Mucosa of descending colon (tissue), 3 donors: ENCODE measurements at regions not wholly inside any gene's neighbourhood (a gene's known extent, or its start where the extent isn't known, plus 50 kb on each side); places are given as distances from the start of the nearest gene placed in this dataset.

Source experiments
- ATAC-seq: fragments of 200-7000 bp; cut with Tn5 transposase; one replicate; pipeline ENCODE4 v1.9.1; 2020; ENCODE audit warnings: mild to moderate bottlenecking, moderate library complexity
- DNase-seq, 3 donors: peaks; one replicate each; pipeline ENCODE4 v3.0.0-alpha.2; 2020
- H3K36me3 ChIP-seq: fragments of 200-600 bp; one replicate; pipeline ENCODE4 v1.8.0; 2021; ENCODE audit warnings: low read depth, mild to moderate bottlenecking
- H3K4me1 ChIP-seq: fragments of 200-600 bp; one replicate; pipeline ENCODE4 v1.8.0; 2021; ENCODE audit warnings: low read depth, mild to moderate bottlenecking
- H3K4me3 ChIP-seq: fragments of 200-600 bp; one replicate; pipeline ENCODE4 v1.8.0; 2021; ENCODE audit warnings: mild to moderate bottlenecking
- H3K9me3 ChIP-seq: fragments of 200-600 bp; one replicate; pipeline ENCODE4 v1.8.0; 2021; ENCODE audit warnings: mild to moderate bottlenecking
- CTCF ChIP-seq: fragments of 200-600 bp; IDR thresholded peaks from one replicate; pipeline ENCODE4 v1.8.0; 2022; ENCODE audit warnings: antibody characterized with exemption, mild to moderate bottlenecking
- intact Hi-C, 2 donors: fragments of 100-400 bp; cut with DNase I in 1 of 2; cut with micrococcal nuclease in 1 of 2; formaldehyde crosslinking; loops; one replicate each; pipeline versions ENCODE4 v1.11.0 to v1.11.1; 2022; cut with DNase I, micrococcal nuclease
- donor health status: DM: no; HTN: no; CAD: no; lungs with moderate emphysema.
- donor health status: DM: no; HTN: no; CAD: no.
- donor health status: DM: no; HTN: yes; CAD: no.

- H3K9me3 ChIP-seq = no peaks in the 10 kb centered on the region
- H3K4me1 ChIP-seq = no peaks in the 10 kb centered on the region
- TF ChIP-seq CTCF = no peak
- no peak overlapping the region for H3K4me3 ChIP-seq
- no peak for ATAC-seq
- intact Hi-C loops = no loop called here
- no peaks in the 10 kb centered on the region for H3K36me3 ChIP-seq
- DNase-seq = no peak
Observed at GRCh38 chr12:128076188-128076587, 190.8 kb upstream of the TMEM132C start.

GRCh38 chr12:128077211-128077916, 189.6 kb upstream of the TMEM132C start:
- no peak for ATAC-seq
- no peak for TF ChIP-seq CTCF
- intact Hi-C loops = no loop called here
- H3K4me3 ChIP-seq = no peak overlapping the region
- DNase-seq = no peak
- no peaks in the 10 kb centered on the region for H3K4me1 ChIP-seq
- no peaks in the 10 kb centered on the region for H3K9me3 ChIP-seq
- no peaks in the 10 kb centered on the region for H3K36me3 ChIP-seq

- Histone ChIP-seq H3K4me1 (no peaks in the 10 kb centered on the region), H3K9me3 (no peaks in the 10 kb centered on the region), H3K36me3 (no peaks in the 10 kb centered on the region), H3K4me3 (no peak overlapping the region)
- DNase-seq (no peak), ATAC-seq (no peak)
- intact Hi-C loops = no loop called here
- TF ChIP-seq CTCF = no peak
Observed at GRCh38 chr12:128077917-128078298, 189.1 kb upstream of the TMEM132C start.

- no peak for TF ChIP-seq CTCF
- Histone ChIP-seq H3K36me3 (no peaks in the 10 kb centered on the region), H3K9me3 (no peaks in the 10 kb centered on the region), H3K4me1 (no peaks in the 10 kb centered on the region), H3K4me3 (no peak overlapping the region)
- intact Hi-C loops = no loop called here
- DNase-seq (no peak), ATAC-seq (no peak)
Observed at GRCh38 chr12:128078301-128078971, 188.5 kb upstream of the TMEM132C start.

- H3K36me3 ChIP-seq = no peaks in the 10 kb centered on the region
- no peak overlapping the region for H3K4me3 ChIP-seq
- no peak for TF ChIP-seq CTCF
- intact Hi-C loops = no loop called here
- H3K9me3 ChIP-seq = no peaks in the 10 kb centered on the region
- no peak for DNase-seq
- ATAC-seq = no peak
- no peaks in the 10 kb centered on the region for H3K4me1 ChIP-seq
Observed at GRCh38 chr12:128079446-128079845, 187.5 kb upstream of the TMEM132C start.
